Endodermal cell (in vitro differentiated cells): ENCODE measurements at regions not wholly inside any gene's neighbourhood (a gene's known extent, or its start where the extent isn't known, plus 50 kb on each side); places are given as distances from the start of the nearest gene placed in this dataset.

Experiments used
- DNase-seq: peaks from one replicate; pipeline ENCODE4 v3.0.0-alpha.2; 2017
- H3K27ac ChIP-seq: 2 replicates; pipeline ENCODE4 v1.5.1; 2013; ENCODE audit warnings: mild to moderate bottlenecking, low read depth, low read length, moderate library complexity
- H3K27me3 ChIP-seq: 2 replicates; pipeline ENCODE4 v1.6.1; 2013; ENCODE audit warnings: mild to moderate bottlenecking, low read length, moderate library complexity; ENCODE audit not compliant: insufficient read depth, control insufficient read depth, poor library complexity, severe bottlenecking
- H3K36me3 ChIP-seq: 2 replicates; pipeline ENCODE4 v1.7.0; 2013; ENCODE audit warnings: mild to moderate bottlenecking, low read length, moderate library complexity; ENCODE audit not compliant: control insufficient read depth, insufficient read depth
- H3K4me1 ChIP-seq: one replicate; pipeline ENCODE4 v1.7.0; 2013; ENCODE audit warnings: low read length; ENCODE audit not compliant: control insufficient read depth, insufficient read depth
- H3K4me3 ChIP-seq: 2 replicates; pipeline ENCODE4 v1.5.1; 2013; ENCODE audit warnings: mild to moderate bottlenecking, low read length, moderate library complexity
- H3K9ac ChIP-seq: 2 replicates; pipeline ENCODE4 v1.6.1; 2013; ENCODE audit warnings: mild to moderate bottlenecking, low read length, moderate library complexity; ENCODE audit not compliant: poor library complexity, severe bottlenecking; ENCODE audit errors: extremely low read depth
- H3K9me3 ChIP-seq: 2 replicates; pipeline ENCODE4 v1.6.1; 2013; ENCODE audit warnings: mild to moderate bottlenecking, low read length, moderate library complexity; ENCODE audit not compliant: control insufficient read depth
- H3K27ac Mint-ChIP-seq: 2 replicates; pipeline ENCODE4 v1.8.0; 2020; ENCODE audit warnings: mixed read lengths
- H3K27me3 Mint-ChIP-seq: 2 replicates; pipeline ENCODE4 v1.8.0; 2021; ENCODE audit warnings: mild to moderate bottlenecking, mixed read lengths; ENCODE audit not compliant: insufficient read depth
- H3K36me3 Mint-ChIP-seq: 2 replicates; pipeline ENCODE4 v1.8.0; 2020; ENCODE audit warnings: low read depth, mixed read lengths
- H3K4me1 Mint-ChIP-seq: 2 replicates; pipeline ENCODE4 v1.8.0; 2020; ENCODE audit warnings: mixed read lengths
- H3K4me3 Mint-ChIP-seq: 2 replicates; pipeline ENCODE4 v1.8.0; 2020; ENCODE audit warnings: mild to moderate bottlenecking, moderate library complexity, mixed read lengths
- H3K9me3 Mint-ChIP-seq: 2 replicates; pipeline ENCODE4 v1.8.0; 2020; ENCODE audit warnings: mild to moderate bottlenecking, mixed read lengths
- WGBS, 2 experiments: methylation state at CpG; one replicate each; pipeline versions ENCODE4 v1.1.5 to v1.1.7; 2013; ENCODE audit warnings: missing lambda C conversion rate in 2 of 2, mixed read lengths in 1 of 2; ENCODE audit not compliant: insufficient coverage in 1 of 2, insufficient read length in 1 of 2; 5-methylcytosine and 5-hydroxymethylcytosine counted together
- TF ChIP-seq, protein P1 (sequence below): fragments of 200-600 bp; sonication (generic); conservative IDR thresholded peaks from 2 replicates; pipeline ENCODE4 v1.5.0; 2021; ENCODE audit warnings: antibody characterized with exemption, mild to moderate bottlenecking

DNA sequence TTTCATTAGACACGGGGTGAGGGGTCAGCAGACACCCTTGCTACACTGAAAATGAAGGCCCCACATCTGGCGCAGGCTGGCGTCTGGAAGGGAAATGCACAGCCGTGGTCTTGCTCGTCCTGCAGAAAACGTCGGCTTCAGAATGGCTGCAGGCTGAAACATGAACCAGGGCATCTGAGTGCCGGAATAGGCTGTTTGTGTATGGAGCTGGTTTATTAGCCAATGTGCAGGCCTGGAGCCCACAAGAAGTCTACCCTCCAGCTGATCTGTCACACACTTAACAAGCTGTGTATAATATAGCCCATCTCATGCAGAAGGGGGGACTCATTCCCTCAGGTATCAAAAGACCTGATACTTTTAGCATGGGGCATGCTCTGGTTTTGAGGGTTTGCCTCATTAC is 153.4 kb upstream of the SOX11 start:
- no peak for DNase-seq

DNA sequence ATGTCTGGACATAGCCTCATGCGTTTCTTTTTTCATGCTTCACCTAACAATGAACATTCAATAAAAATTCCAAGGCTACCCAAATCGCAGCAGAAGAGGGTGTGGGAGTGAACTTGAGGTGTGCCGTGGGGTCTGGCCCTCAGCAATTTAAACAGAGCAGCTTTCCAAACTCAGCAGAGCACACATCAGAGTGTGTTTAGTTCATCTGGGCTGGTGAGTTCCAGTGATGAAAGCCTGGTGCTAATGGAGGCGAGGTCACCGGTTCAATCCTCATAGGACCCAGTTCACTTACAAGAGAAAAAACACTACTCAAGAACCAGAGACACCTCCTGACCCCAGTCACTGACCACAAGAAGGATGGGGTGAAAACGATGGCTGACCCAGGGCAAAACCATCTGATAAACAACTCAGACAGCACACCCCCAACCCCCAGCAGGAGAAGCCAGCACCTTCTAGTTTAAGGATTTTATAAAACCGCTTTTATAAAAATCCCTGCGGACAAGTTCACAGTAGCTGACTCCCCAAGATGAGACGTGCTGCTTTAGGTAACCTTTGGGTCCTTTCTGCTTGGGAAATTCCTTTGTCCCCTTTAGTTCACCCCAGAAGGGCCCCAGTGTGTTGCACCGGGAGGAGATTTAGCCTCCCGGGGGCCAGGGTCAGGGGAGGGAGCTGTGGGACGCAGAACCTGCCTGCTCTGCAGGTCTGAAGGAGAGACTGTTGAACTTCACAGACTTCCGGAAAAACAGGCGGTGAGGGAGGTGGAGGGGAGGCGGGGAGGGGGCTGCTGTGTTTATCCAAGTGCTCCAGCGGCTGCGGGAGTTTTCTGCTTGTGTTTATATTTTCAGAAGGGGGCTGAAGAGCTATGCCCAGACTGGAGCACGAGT is 152.7 kb upstream of the SOX11 start:
- peaks cover 2% of the 10 kb centered on the region for H3K36me3 Mint-ChIP-seq
- Histone ChIP-seq H3K4me1 (no peaks in the 10 kb centered on the region), H3K27me3 (no peaks in the 10 kb centered on the region), H3K4me3 (no peak overlapping the region), H3K27ac (peak overlapping the region; percentile 82), H3K9ac (no peak overlapping the region), H3K36me3 (no peaks in the 10 kb centered on the region), H3K9me3 (peaks cover 15% of the 10 kb centered on the region)
- TF ChIP-seq, protein P1, sequence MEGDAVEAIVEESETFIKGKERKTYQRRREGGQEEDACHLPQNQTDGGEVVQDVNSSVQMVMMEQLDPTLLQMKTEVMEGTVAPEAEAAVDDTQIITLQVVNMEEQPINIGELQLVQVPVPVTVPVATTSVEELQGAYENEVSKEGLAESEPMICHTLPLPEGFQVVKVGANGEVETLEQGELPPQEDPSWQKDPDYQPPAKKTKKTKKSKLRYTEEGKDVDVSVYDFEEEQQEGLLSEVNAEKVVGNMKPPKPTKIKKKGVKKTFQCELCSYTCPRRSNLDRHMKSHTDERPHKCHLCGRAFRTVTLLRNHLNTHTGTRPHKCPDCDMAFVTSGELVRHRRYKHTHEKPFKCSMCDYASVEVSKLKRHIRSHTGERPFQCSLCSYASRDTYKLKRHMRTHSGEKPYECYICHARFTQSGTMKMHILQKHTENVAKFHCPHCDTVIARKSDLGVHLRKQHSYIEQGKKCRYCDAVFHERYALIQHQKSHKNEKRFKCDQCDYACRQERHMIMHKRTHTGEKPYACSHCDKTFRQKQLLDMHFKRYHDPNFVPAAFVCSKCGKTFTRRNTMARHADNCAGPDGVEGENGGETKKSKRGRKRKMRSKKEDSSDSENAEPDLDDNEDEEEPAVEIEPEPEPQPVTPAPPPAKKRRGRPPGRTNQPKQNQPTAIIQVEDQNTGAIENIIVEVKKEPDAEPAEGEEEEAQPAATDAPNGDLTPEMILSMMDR, result no peak
- WGBS, 2 experiments, result 30 to 63% methylated on average over 7 to 18 of the region's 18 CpGs
- H3K4me3 Mint-ChIP-seq, result peak overlapping the region; percentile 39
- H3K4me1 Mint-ChIP-seq, result peaks cover 6% of the 10 kb centered on the region
- peak; percentile 64 for DNase-seq
- H3K9me3 Mint-ChIP-seq, result peaks cover 22% of the 10 kb centered on the region
- peak overlapping the region; percentile 87 for H3K27ac Mint-ChIP-seq
- no peaks in the 10 kb centered on the region for H3K27me3 Mint-ChIP-seq

More for the DNA sequence above, 153.4 kb upstream of the SOX11 start:
- peaks cover 8% of the 10 kb centered on the region for H3K9me3 ChIP-seq
- TF ChIP-seq, protein P1, result no peak
- H3K36me3 ChIP-seq, result no peaks in the 10 kb centered on the region
- H3K9me3 Mint-ChIP-seq, result peaks cover 14% of the 10 kb centered on the region
- H3K27me3 ChIP-seq, result no peaks in the 10 kb centered on the region
- peaks cover 2% of the 10 kb centered on the region for H3K36me3 Mint-ChIP-seq
- no peak overlapping the region for H3K9ac ChIP-seq
- H3K27ac Mint-ChIP-seq, result no peak overlapping the region
- H3K27ac ChIP-seq, result peak overlapping the region; percentile 82
- H3K4me1 ChIP-seq, result no peaks in the 10 kb centered on the region
- WGBS, 2 experiments, result 90 to 92% methylated on average over 7 to 8 of the region's 8 CpGs
- peaks cover 6% of the 10 kb centered on the region for H3K4me1 Mint-ChIP-seq
- H3K4me3 ChIP-seq, result no peak overlapping the region
- no peaks in the 10 kb centered on the region for H3K27me3 Mint-ChIP-seq
- H3K4me3 Mint-ChIP-seq, result no peak overlapping the region

DNA sequence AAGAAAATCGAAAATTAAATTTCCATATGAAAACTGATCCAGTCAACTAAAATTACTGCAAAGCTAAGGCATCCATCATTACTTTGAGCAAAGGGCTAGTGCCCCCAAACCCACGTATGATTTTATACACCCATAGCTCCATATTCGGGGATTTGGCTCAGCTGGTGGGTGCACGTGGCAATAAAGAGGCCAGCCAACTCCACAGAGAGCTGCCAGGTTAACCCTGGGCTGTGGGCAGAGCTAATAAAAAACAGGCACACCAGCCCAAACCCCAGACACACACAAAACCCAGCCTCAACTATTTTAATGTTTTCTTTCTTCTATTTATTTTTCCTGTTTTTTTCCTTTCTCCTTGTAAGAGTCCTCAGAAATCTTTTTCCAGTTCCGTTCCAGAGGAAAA is 151.3 kb upstream of the SOX11 start:
- TF ChIP-seq, protein P1, result no peak
- no peak for DNase-seq
- Histone ChIP-seq H3K9me3 (peaks cover 29% of the 10 kb centered on the region), H3K4me3 (no peak overlapping the region), H3K27ac (no peak overlapping the region), H3K27me3 (no peaks in the 10 kb centered on the region), H3K4me1 (no peaks in the 10 kb centered on the region), H3K36me3 (no peaks in the 10 kb centered on the region), H3K9ac (no peak overlapping the region)
- Mint-ChIP-seq H3K9me3 (peaks cover 35% of the 10 kb centered on the region), H3K4me1 (peaks cover 6% of the 10 kb centered on the region), H3K4me3 (no peak overlapping the region), H3K27ac (no peak overlapping the region), H3K27me3 (no peaks in the 10 kb centered on the region), H3K36me3 (peaks cover 6% of the 10 kb centered on the region)
- 67 to 90% methylated on average over 2 to 5 of the region's 5 CpGs for WGBS, 2 experiments
